H4 (cell line): ENCODE measurements at regions not wholly inside any gene's neighbourhood (a gene's known extent, or its start where the extent isn't known, plus 50 kb on each side); places are given as distances from the start of the nearest gene placed in this dataset.
"Not testable (repeated sequence)": the region's sequence is repeated elsewhere in the genome, so short reads cannot be mapped to it uniquely, and the experiment has no call there.

ENCODE experiments used
- DNase-seq: peaks from one replicate; pipeline ENCODE4 v3.0.0-alpha.2; 2015; ENCODE audit warnings: low spot score

- DNase-seq = no peak
Observed at GRCh38 chr13:85216576-85216975, 582.6 kb downstream of the SLITRK6 start.

- no peak for DNase-seq
Observed at GRCh38 chr13:85212692-85213091, 586.5 kb downstream of the SLITRK6 start.

- DNase-seq = no peak
Observed at GRCh38 chr13:85204668-85205344, 594.4 kb downstream of the SLITRK6 start.

GRCh38 chr13:85197431-85197830, 601.8 kb downstream of the SLITRK6 start:
- DNase-seq = no peak

GRCh38 chr13:85194482-85194881, 604.7 kb downstream of the SLITRK6 start:
- DNase-seq = no peak

GRCh38 chr13:85191996-85192718, 607.1 kb downstream of the SLITRK6 start:
- no peak for DNase-seq

GRCh38 chr13:85186356-85187045, 612.7 kb downstream of the SLITRK6 start:
- DNase-seq = no peak

- no peak for DNase-seq
Observed at GRCh38 chr13:85174291-85174690, 624.9 kb downstream of the SLITRK6 start.

- DNase-seq = no peak
Observed at GRCh38 chr13:85170372-85170771, 628.8 kb downstream of the SLITRK6 start.

GRCh38 chr13:85166891-85167290, 632.3 kb downstream of the SLITRK6 start:
- peak; percentile 3 for DNase-seq

- DNase-seq = no peak
Observed at GRCh38 chr13:85163063-85163462, 636.2 kb downstream of the SLITRK6 start.

- DNase-seq = peak; percentile 5
Observed at GRCh38 chr13:85148009-85148408, 651.2 kb downstream of the SLITRK6 start.

GRCh38 chr13:85142351-85142927, 656.8 kb downstream of the SLITRK6 start:
- DNase-seq = no peak

- DNase-seq = no peak
Observed at GRCh38 chr13:85141401-85141800, 657.8 kb downstream of the SLITRK6 start.

- no peak for DNase-seq
Observed at GRCh38 chr13:85140192-85140591, 659.0 kb downstream of the SLITRK6 start.

- DNase-seq = no peak
Observed at GRCh38 chr13:85137516-85137915, 661.7 kb downstream of the SLITRK6 start.

- DNase-seq = no peak
Observed at GRCh38 chr13:85132986-85133385, 666.2 kb downstream of the SLITRK6 start.

GRCh38 chr13:85123501-85123900, 675.7 kb downstream of the SLITRK6 start:
- DNase-seq = not testable (repeated sequence)

- no peak for DNase-seq
Observed at GRCh38 chr13:85108356-85108755, 690.9 kb downstream of the SLITRK6 start.

GRCh38 chr13:85099245-85099644, 700.0 kb downstream of the SLITRK6 start:
- DNase-seq = no peak

- no peak for DNase-seq
Observed at GRCh38 chr13:85095418-85096272, 703.6 kb downstream of the SLITRK6 start.

- peak; percentile 68 for DNase-seq
Observed at GRCh38 chr13:85093808-85094207, 705.4 kb downstream of the SLITRK6 start.
